H1 (cell line): ENCODE measurements at regions not wholly inside any gene's neighbourhood (a gene's known extent, or its start where the extent isn't known, plus 50 kb on each side); places are given as distances from the start of the nearest gene placed in this dataset.

ENCODE experiments used
- ASH2L ChIP-seq: fragments of 200-600, 300-600 bp; sonication (generic); IDR thresholded peaks from one replicate; pipeline ENCODE4 v1.7.1; 2017; ENCODE audit warnings: low read length
- CHD7 ChIP-seq: fragments of 300-600 bp; sonication (generic); IDR thresholded peaks from 2 replicates; pipeline ENCODE4 v1.7.1; 2012; ENCODE audit warnings: low read length, moderate library complexity, mild to moderate bottlenecking, inconsistent platforms; ENCODE audit not compliant: insufficient replicate concordance
- CTBP2 ChIP-seq: IDR thresholded peaks from 2 replicates; pipeline ENCODE4 v1.7.0; 2011; ENCODE audit warnings: borderline replicate concordance, mild to moderate bottlenecking, moderate library complexity, mixed read lengths, low read length; ENCODE audit not compliant: insufficient read depth, insufficient read length
- GABPA ChIP-seq: IDR thresholded peaks from 2 replicates; pipeline ENCODE4 v1.6.1; 2011; ENCODE audit warnings: mild to moderate bottlenecking, low read length, moderate library complexity, borderline replicate concordance; ENCODE audit not compliant: insufficient read depth
- HDAC2 ChIP-seq, 2 experiments: fragments of 300-600 bp in 1 of 2; sonication (generic) in 1 of 2; IDR thresholded peaks; 2 replicates each; pipeline ENCODE4 v1.6.1; 2011 to 2012; ENCODE audit warnings: low read depth in 2 of 2, low read length in 2 of 2, mild to moderate bottlenecking in 2 of 2, moderate library complexity in 2 of 2, borderline replicate concordance in 1 of 2, inconsistent platforms in 1 of 2
- TF ChIP-seq, protein P1 (sequence below): IDR thresholded peaks from 2 replicates; pipeline ENCODE4 v1.6.1; 2011; ENCODE audit warnings: low read depth, mild to moderate bottlenecking, low read length; ENCODE audit not compliant: insufficient read depth

DNA sequence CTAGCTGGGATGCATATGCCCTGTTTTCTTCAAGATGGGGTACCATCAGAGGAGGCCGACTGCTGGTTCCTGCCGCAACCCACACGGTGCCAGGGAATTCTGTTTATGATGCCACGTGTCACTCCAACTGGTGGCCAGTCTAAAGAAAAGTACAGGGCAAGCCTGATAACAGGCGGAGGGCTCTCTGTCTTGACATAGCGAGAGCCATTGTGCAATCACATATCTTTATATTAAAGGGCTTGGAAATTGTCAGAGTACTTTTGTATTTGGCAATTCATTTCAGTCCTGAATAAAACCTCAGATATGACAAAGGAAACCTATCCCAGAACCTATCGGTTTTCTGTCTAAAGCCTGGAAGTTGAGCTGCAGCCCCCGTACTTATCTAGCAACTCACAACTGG is 768.4 kb downstream of the TDRD15 start (continued):
- no peak for TF ChIP-seq CHD7
- TF ChIP-seq ASH2L = no peak
- TF ChIP-seq, protein P1, sequence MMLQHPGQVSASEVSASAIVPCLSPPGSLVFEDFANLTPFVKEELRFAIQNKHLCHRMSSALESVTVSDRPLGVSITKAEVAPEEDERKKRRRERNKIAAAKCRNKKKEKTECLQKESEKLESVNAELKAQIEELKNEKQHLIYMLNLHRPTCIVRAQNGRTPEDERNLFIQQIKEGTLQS = no peak
- no peak for TF ChIP-seq CTBP2
- no peak for TF ChIP-seq HDAC2 (IDR thresholded peaks at IDR 0.05; ENCODE audit: borderline replicate concordance in 1 of 2, low read depth in 2 of 2, low read length in 2 of 2)
- no peak for TF ChIP-seq GABPA
